SK-N-SH treated with all-trans-retinoic acid at 6 μM for 48 hours (cell line): ENCODE measurements at regions not wholly inside any gene's neighbourhood (a gene's known extent, or its start where the extent isn't known, plus 50 kb on each side); places are given as distances from the start of the nearest gene placed in this dataset.
A peak's percentile ranks its signal among the peaks of the same experiment; 100 is the strongest.

Experiments used
- ATAC-seq: fragments of 200-7000 bp; cut with Tn5 transposase; 3 replicates; pipeline ENCODE4 v1.9.1; 2020; ENCODE audit warnings: mild to moderate bottlenecking, moderate library complexity
- ARNTL ChIP-seq: fragments of 450-650 bp; formaldehyde crosslinking; IDR thresholded peaks from 2 replicates; pipeline ENCODE4 v1.5.0; 2020; ENCODE audit warnings: low read depth, mild to moderate bottlenecking, moderate library complexity, borderline replicate concordance
- BACH2 ChIP-seq: fragments of 250-450 bp; sonication (Bioruptor Pico); IDR thresholded peaks from 2 replicates; pipeline ENCODE4 v1.9.0; 2021; ENCODE audit warnings: mild to moderate bottlenecking, borderline replicate concordance
- CREB5 ChIP-seq: fragments of 250-450 bp; sonication (Bioruptor Pico); IDR thresholded peaks from 2 replicates; pipeline ENCODE4 v1.5.1; 2020; ENCODE audit warnings: low read depth, mild to moderate bottlenecking, moderate library complexity
- CSRNP3 ChIP-seq: fragments of 250-450 bp; sonication (Bioruptor Pico); IDR thresholded peaks from 2 replicates; pipeline ENCODE4 v1.5.1; 2021; ENCODE audit warnings: mild to moderate bottlenecking, moderate library complexity
- ESRRG ChIP-seq: fragments of 250-450 bp; sonication (Bioruptor Pico); IDR thresholded peaks from 2 replicates; pipeline ENCODE4 v1.6.1; 2021; ENCODE audit warnings: mild to moderate bottlenecking
- GLIS3 ChIP-seq: fragments of 250-450 bp; sonication (Bioruptor Pico); IDR thresholded peaks from 2 replicates; pipeline ENCODE4 v1.5.0; 2020; ENCODE audit warnings: mild to moderate bottlenecking, moderate library complexity
- ISL1 ChIP-seq: fragments of 250-450 bp; sonication (Bioruptor Pico); IDR thresholded peaks from 2 replicates; pipeline ENCODE4 v2.1.2; 2022; ENCODE audit warnings: mild to moderate bottlenecking, moderate library complexity
- OSR1 ChIP-seq: fragments of 250-450 bp; sonication (Bioruptor Pico); IDR thresholded peaks from 2 replicates; pipeline ENCODE4 v1.8.0; 2022; ENCODE audit warnings: moderate library complexity, mild to moderate bottlenecking, inconsistent platforms
- PATZ1 ChIP-seq: fragments of 250-450 bp; sonication (Bioruptor Pico); IDR thresholded peaks from 2 replicates; pipeline ENCODE4 v1.8.0; 2020; ENCODE audit warnings: mild to moderate bottlenecking, moderate library complexity, borderline replicate concordance
- POU6F1 ChIP-seq: fragments of 250-450 bp; sonication (Bioruptor Pico); IDR thresholded peaks from 2 replicates; pipeline ENCODE4 v1.8.0; 2021; ENCODE audit warnings: low read depth, mild to moderate bottlenecking, moderate library complexity, borderline replicate concordance
- PPARA ChIP-seq: fragments of 250-450 bp; sonication (Bioruptor Pico); IDR thresholded peaks from 2 replicates; pipeline ENCODE4 v1.5.0; 2020; ENCODE audit warnings: mild to moderate bottlenecking, borderline replicate concordance
- RARB ChIP-seq: fragments of 250-450 bp; sonication (Bioruptor Pico); IDR thresholded peaks from 2 replicates; pipeline ENCODE4 v1.8.0; 2021; ENCODE audit warnings: mild to moderate bottlenecking, moderate library complexity
- SNAI2 ChIP-seq: fragments of 250-450 bp; sonication (Bioruptor Pico); IDR thresholded peaks from 2 replicates; pipeline ENCODE4 v1.5.0; 2020; ENCODE audit warnings: mild to moderate bottlenecking, moderate library complexity
- TCF4 ChIP-seq: fragments of 250-450 bp; sonication (Bioruptor Pico); IDR thresholded peaks from 2 replicates; pipeline ENCODE4 v1.8.0; 2021; ENCODE audit warnings: mild to moderate bottlenecking, moderate library complexity, borderline replicate concordance
- TOX ChIP-seq: fragments of 250-450 bp; sonication (Bioruptor Pico); IDR thresholded peaks from 2 replicates; pipeline ENCODE4 v1.8.0; 2021; ENCODE audit warnings: mild to moderate bottlenecking, moderate library complexity, borderline replicate concordance
- TSHZ2 ChIP-seq: fragments of 250-450 bp; sonication (Bioruptor Pico); IDR thresholded peaks from 2 replicates; pipeline ENCODE4 v1.5.0; 2020; ENCODE audit warnings: mild to moderate bottlenecking, moderate library complexity
- ZC3H10 ChIP-seq: fragments of 250-450 bp; sonication (Bioruptor Pico); IDR thresholded peaks from 2 replicates; pipeline ENCODE4 v1.5.1; 2021; ENCODE audit warnings: mild to moderate bottlenecking, moderate library complexity
- ZFP3 ChIP-seq: fragments of 250-450 bp; sonication (Bioruptor Pico); IDR thresholded peaks from 2 replicates; pipeline ENCODE4 v1.5.0; 2020; ENCODE audit warnings: mild to moderate bottlenecking, moderate library complexity
- ZFP30 ChIP-seq: fragments of 450-650 bp; formaldehyde crosslinking; IDR thresholded peaks from 2 replicates; pipeline ENCODE4 v1.5.0; 2022; ENCODE audit warnings: mild to moderate bottlenecking, moderate library complexity
- ZNF565 ChIP-seq: fragments of 450-650 bp; formaldehyde crosslinking; conservative IDR thresholded peaks from 2 replicates; pipeline ENCODE4 v1.5.0; 2020; ENCODE audit warnings: low read depth, mild to moderate bottlenecking, moderate library complexity
- ZNF8 ChIP-seq: fragments of 450-650 bp; formaldehyde crosslinking; IDR thresholded peaks from 2 replicates; pipeline ENCODE4 v1.5.0; 2020; ENCODE audit warnings: mild to moderate bottlenecking, moderate library complexity

GRCh38 chr9:2461892-2462291 lies 159.7 kb upstream of the VLDLR start:
- TF ChIP-seq POU6F1 (CRISPR knock-in tag) (no peak), ZNF565 (CRISPR knock-in tag) (no peak), OSR1 (no peak), SNAI2 (CRISPR knock-in tag) (no peak), TOX (CRISPR knock-in tag) (no peak), ESRRG (no peak), ZNF8 (CRISPR knock-in tag) (no peak), PATZ1 (no peak), ZFP3 (CRISPR knock-in tag) (no peak), PPARA (CRISPR knock-in tag) (no peak), RARB (CRISPR knock-in tag) (no peak), CSRNP3 (no peak), GLIS3 (CRISPR knock-in tag) (no peak), ARNTL (CRISPR knock-in tag) (no peak), TCF4 (no peak), ISL1 (no peak), ZC3H10 (CRISPR knock-in tag) (no peak), ZFP30 (CRISPR knock-in tag) (no peak)
- no peak for ATAC-seq

- no peak for ATAC-seq
Observed at GRCh38 chr9:2464624-2465023, 157.0 kb upstream of the VLDLR start.

GRCh38 chr9:2465516-2465915 lies 156.1 kb upstream of the VLDLR start:
- ATAC-seq, result no peak
- TF ChIP-seq POU6F1 (CRISPR knock-in tag) (no peak), GLIS3 (CRISPR knock-in tag) (no peak), ESRRG (no peak), PPARA (CRISPR knock-in tag) (no peak), SNAI2 (CRISPR knock-in tag) (no peak), CREB5 (no peak), ZNF8 (CRISPR knock-in tag) (no peak), TOX (CRISPR knock-in tag) (no peak), ZFP30 (CRISPR knock-in tag) (no peak), CSRNP3 (no peak), RARB (CRISPR knock-in tag) (no peak), TSHZ2 (CRISPR knock-in tag) (no peak), BACH2 (CRISPR knock-in tag) (no peak), ISL1 (no peak), TCF4 (no peak), ZFP3 (CRISPR knock-in tag) (no peak)

More at GRCh38 chr9:2464624-2465023, 157.0 kb upstream of the VLDLR start:
- TF ChIP-seq PPARA (CRISPR knock-in tag), result no peak
- no peak for TF ChIP-seq OSR1
- TF ChIP-seq ZFP30 (CRISPR knock-in tag), result peak; percentile 69
- no peak for TF ChIP-seq POU6F1 (CRISPR knock-in tag)
